ENCODE measurements at regions not wholly inside any gene's neighbourhood (a gene's known extent, or its start where the extent isn't known, plus 50 kb on each side); places are given as distances from the start of the nearest gene placed in this dataset.

DNA sequence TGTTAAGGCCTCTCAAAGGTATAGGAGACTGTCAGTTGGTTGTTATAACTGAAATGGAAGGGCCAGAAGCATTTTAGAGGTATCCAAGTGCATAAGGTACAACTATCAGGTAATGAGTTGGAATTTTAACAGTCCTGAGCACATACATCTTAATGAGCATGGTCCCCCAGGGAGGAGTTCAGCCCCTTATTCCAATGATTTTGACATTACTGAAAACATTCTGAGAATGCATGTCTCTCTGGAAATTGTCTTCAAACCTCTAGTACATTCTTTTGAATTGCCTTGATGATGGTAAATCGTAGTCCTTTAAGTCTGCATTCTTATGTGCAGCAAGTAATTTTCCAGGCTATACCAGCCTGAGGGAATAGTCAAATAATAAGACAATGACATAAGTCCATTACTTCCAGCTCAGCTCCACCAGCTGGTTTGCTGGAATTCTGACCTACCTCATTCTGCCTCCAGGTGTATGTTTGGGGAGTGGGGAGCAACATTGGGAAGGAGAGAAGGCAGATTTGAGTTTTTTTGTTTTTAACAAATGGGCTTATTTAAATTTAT lies 239.2 kb downstream of the MSRB3 start:
- H3K9me3 ChIP-seq (ENCODE audit: control insufficient read depth in 2 of 2, insufficient read depth in 1 of 2, low read length in 1 of 2): no peaks in the 10 kb centered on the region
- no peak overlapping the region for H3K27ac ChIP-seq (ENCODE audit: low read depth in 1 of 2, low read length in 1 of 2)
- no peak overlapping the region for H3K4me3 ChIP-seq (ENCODE audit: low read length in 2 of 2)
- no peaks in the 10 kb centered on the region for H3K36me3 ChIP-seq (ENCODE audit: control insufficient read depth in 2 of 2, insufficient read depth in 2 of 2, low read length in 1 of 2)
- WGBS: 94% methylated on average over 1 of the region's 1 CpG
- no peaks in the 10 kb centered on the region for H3K27me3 ChIP-seq (ENCODE audit: control insufficient read depth in 2 of 2, insufficient read depth in 1 of 2, low read length in 1 of 2)
- DNase-seq (ENCODE audit: low read depth in 6 of 9, low spot score in 9 of 9): no peak
- H3K4me1 ChIP-seq (ENCODE audit: control insufficient read depth in 2 of 2, insufficient read depth in 2 of 2, low read length in 2 of 2): no peaks in the 10 kb centered on the region

DNA sequence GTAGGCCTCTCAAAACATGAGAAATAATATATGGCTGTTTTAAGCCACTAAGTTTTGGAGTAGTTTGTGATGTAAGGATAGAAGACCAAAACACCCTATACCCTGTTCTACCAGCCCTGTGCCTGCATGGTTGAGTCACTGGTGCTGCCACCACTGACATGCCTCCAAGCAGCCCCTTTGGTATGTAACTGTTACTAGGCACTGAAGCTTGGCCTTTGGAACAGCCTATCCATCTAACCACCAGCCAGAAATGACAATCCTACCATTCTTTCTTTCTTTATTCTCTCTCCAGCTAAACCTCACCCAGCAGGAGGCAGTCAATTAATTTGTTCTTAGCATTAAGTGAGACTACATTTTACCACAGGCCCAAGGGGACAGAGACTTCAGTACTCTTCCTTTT lies 240.3 kb downstream of the MSRB3 start:
- no peaks in the 10 kb centered on the region for H3K27me3 ChIP-seq (ENCODE audit: control insufficient read depth in 2 of 2, insufficient read depth in 1 of 2, low read length in 1 of 2)
- no peaks in the 10 kb centered on the region for H3K36me3 ChIP-seq (ENCODE audit: control insufficient read depth in 2 of 2, insufficient read depth in 2 of 2, low read length in 1 of 2)
- H3K9me3 ChIP-seq (ENCODE audit: control insufficient read depth in 2 of 2, insufficient read depth in 1 of 2, low read length in 1 of 2): no peaks in the 10 kb centered on the region
- H3K4me1 ChIP-seq (ENCODE audit: control insufficient read depth in 2 of 2, insufficient read depth in 2 of 2, low read length in 2 of 2): no peaks in the 10 kb centered on the region
- no peak for DNase-seq (ENCODE audit: low read depth in 6 of 9, low spot score in 9 of 9)
- H3K27ac ChIP-seq (ENCODE audit: low read depth in 1 of 2, low read length in 1 of 2): no peak overlapping the region
- H3K4me3 ChIP-seq (ENCODE audit: low read length in 2 of 2): no peak overlapping the region

DNA sequence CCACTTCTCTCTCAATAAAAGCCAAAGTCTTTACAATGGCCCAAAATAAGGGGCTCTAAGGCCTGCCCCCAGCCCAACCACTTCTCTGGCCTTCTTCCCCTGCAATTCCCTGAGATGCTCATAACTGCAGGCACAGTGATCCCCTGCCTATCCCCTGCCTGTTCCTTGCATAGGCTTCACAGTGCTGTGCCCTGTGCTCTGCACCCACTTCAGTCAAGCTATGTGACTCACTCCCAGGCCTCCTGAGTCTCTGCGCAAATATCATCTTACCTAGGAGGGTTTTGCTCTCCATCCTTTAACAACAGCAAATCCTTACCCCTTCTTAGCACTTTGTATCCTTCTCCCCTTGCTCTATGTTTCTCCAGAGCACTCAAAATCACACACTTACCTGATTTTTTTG lies 242.2 kb downstream of the MSRB3 start:
- H3K4me3 ChIP-seq (ENCODE audit: low read length in 2 of 2): no peak overlapping the region
- no peaks in the 10 kb centered on the region for H3K36me3 ChIP-seq (ENCODE audit: control insufficient read depth in 2 of 2, insufficient read depth in 2 of 2, low read length in 1 of 2)
- H3K4me1 ChIP-seq (ENCODE audit: control insufficient read depth in 2 of 2, insufficient read depth in 2 of 2, low read length in 2 of 2): no peaks in the 10 kb centered on the region
- no peaks in the 10 kb centered on the region for H3K9me3 ChIP-seq (ENCODE audit: control insufficient read depth in 2 of 2, insufficient read depth in 1 of 2, low read length in 1 of 2)
- WGBS: 100% methylated on average over 1 of the region's 1 CpG
- no peak for DNase-seq (ENCODE audit: low read depth in 6 of 9, low spot score in 9 of 9)
- no peaks in the 10 kb centered on the region for H3K27me3 ChIP-seq (ENCODE audit: control insufficient read depth in 2 of 2, insufficient read depth in 1 of 2, low read length in 1 of 2)
- no peak overlapping the region for H3K27ac ChIP-seq (ENCODE audit: low read depth in 1 of 2, low read length in 1 of 2)

DNA sequence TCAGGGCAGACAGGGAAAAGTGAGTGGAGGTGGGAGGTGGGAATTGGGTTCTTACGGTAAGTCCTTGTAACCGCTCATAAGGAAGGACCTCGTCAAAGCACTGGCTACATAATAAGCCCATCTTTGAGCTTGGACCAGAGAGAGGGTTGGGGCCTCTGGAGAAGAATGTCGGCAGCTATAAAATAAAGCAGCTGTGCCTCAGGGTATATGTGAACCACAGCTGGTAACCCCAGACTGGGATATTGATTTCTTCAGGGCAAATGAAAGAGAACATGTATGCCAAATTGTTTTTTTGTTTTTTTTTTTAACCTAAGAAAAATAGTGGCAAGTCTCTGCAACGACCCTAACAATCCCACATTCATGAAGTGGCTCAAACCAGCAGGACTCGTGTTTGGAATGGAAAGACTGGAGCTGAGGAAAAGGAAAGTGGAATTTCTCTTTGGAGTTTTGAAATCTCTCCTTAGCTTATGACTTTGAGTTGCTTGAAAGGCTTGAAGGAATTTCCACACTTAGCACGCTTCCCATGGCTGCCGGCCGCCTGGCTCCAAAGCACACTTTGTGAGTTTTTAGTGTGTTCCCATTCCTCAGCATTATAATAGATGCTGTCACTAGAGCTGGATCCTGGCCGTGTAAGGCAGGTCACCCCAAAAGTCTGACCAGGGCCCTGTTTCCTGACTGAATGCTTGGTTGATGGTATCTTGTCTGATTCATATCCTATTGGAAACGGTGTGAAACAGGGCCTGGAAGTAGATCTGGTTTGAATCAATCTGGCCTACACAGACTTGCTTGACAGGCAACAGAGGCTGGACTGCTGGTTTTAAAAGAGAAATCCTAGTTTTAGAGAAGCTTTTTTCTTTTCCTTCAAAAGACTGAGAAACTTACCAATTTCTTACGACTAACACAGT lies 244.7 kb downstream of the MSRB3 start:
- Histone ChIP-seq H3K27ac (ENCODE audit: low read depth in 1 of 2, low read length in 1 of 2) (no peak overlapping the region), H3K4me1 (ENCODE audit: control insufficient read depth in 2 of 2, insufficient read depth in 2 of 2, low read length in 2 of 2) (no peaks in the 10 kb centered on the region), H3K4me3 (ENCODE audit: low read length in 2 of 2) (no peak overlapping the region), H3K36me3 (ENCODE audit: control insufficient read depth in 2 of 2, insufficient read depth in 2 of 2, low read length in 1 of 2) (no peaks in the 10 kb centered on the region), H3K27me3 (ENCODE audit: control insufficient read depth in 2 of 2, insufficient read depth in 1 of 2, low read length in 1 of 2) (no peaks in the 10 kb centered on the region), H3K9me3 (ENCODE audit: control insufficient read depth in 2 of 2, insufficient read depth in 1 of 2, low read length in 1 of 2) (no peaks in the 10 kb centered on the region)
- DNase-seq (ENCODE audit: low read depth in 6 of 9, low spot score in 9 of 9): no peak
- 95% methylated on average over 12 of the region's 12 CpGs for WGBS

DNA sequence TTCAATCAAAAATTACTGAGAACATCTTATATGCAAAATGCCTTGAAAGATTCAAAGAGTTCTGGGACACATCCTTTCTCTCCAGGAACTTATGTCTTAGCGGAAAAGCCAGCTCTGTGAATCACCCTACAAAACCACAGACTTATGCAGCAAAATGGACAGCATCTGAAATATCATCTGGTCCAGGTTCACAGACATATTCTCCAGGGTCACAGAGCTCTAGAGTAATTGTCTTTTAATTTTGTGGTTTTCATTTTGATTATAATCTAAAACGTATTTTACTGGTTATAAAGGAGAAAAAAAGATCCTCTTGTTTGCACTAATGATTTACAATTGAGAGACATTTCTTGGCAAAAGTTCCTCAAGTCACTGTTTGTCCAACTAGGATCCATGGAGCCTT lies 246.2 kb downstream of the MSRB3 start:
- 80% methylated on average over 2 of the region's 2 CpGs for WGBS

DNA sequence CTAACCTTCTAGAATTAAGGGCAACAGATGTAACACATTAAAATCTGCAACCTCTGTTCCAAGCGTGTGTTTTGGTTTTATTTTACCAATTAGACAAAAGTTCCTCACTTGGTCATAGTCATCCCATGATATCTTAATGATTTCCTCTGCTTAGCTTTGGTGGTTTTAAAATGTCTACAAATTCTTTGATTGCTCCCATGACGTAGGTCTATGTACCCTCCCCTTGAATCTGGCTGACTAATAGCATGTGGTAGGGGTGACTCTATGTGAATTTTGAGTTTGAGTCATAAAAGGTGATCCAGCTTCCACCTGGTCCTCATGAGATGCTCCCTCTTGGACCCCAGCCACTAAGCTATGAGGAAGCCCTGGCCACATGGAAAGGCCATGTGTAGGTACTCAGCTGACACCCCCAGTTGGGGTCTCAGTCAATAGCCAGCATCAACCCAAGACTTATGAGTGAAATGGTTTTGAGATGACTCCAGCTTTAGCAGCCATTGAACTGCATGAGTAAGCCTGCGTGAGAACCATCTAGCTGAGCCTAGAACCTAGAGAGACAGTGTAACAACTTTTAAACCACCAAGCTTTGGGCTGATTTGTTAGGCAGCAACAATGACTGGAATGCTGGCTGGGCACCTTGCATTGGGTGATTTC lies 247.1 kb downstream of the MSRB3 start:
- Histone ChIP-seq H3K9me3 (ENCODE audit: control insufficient read depth in 2 of 2, insufficient read depth in 1 of 2, low read length in 1 of 2) (no peaks in the 10 kb centered on the region), H3K27me3 (ENCODE audit: control insufficient read depth in 2 of 2, insufficient read depth in 1 of 2, low read length in 1 of 2) (no peaks in the 10 kb centered on the region), H3K36me3 (ENCODE audit: control insufficient read depth in 2 of 2, insufficient read depth in 2 of 2, low read length in 1 of 2) (no peaks in the 10 kb centered on the region), H3K4me3 (ENCODE audit: low read length in 2 of 2) (no peak overlapping the region), H3K27ac (ENCODE audit: low read depth in 1 of 2, low read length in 1 of 2) (no peak overlapping the region), H3K4me1 (ENCODE audit: control insufficient read depth in 2 of 2, insufficient read depth in 2 of 2, low read length in 2 of 2) (no peaks in the 10 kb centered on the region)
- DNase-seq (ENCODE audit: low read depth in 6 of 9, low spot score in 9 of 9): no peak
- WGBS: 95% methylated on average over 3 of the region's 3 CpGs

More for the DNA sequence above, 246.2 kb downstream of the MSRB3 start:
- no peak for DNase-seq (ENCODE audit: low read depth in 6 of 9, low spot score in 9 of 9)
- Histone ChIP-seq H3K4me1 (ENCODE audit: control insufficient read depth in 2 of 2, insufficient read depth in 2 of 2, low read length in 2 of 2) (no peaks in the 10 kb centered on the region), H3K27ac (ENCODE audit: low read depth in 1 of 2, low read length in 1 of 2) (no peak overlapping the region), H3K27me3 (ENCODE audit: control insufficient read depth in 2 of 2, insufficient read depth in 1 of 2, low read length in 1 of 2) (no peaks in the 10 kb centered on the region), H3K4me3 (ENCODE audit: low read length in 2 of 2) (no peak overlapping the region), H3K9me3 (ENCODE audit: control insufficient read depth in 2 of 2, insufficient read depth in 1 of 2, low read length in 1 of 2) (no peaks in the 10 kb centered on the region), H3K36me3 (ENCODE audit: control insufficient read depth in 2 of 2, insufficient read depth in 2 of 2, low read length in 1 of 2) (no peaks in the 10 kb centered on the region)

DNA sequence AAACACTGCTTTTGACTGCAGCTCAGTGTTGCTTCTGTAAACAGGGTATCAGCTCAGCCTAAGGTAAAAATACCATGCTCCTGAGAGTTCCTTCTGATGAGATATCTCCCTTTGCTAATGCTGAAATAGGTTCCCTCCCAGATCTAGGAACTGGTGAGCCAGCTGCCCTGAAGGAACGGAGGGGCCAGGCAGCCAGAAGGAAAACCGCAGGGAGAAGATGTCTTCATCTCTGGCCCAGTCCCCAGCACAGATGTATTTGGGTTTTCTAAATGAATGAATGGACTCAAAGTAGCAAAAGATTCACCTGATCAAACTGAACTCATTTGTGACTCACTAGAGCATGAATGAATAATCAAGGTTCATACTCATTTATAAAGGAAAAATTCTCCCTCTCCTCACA lies 247.8 kb downstream of the MSRB3 start:
- 97% methylated on average over 2 of the region's 2 CpGs for WGBS
- Histone ChIP-seq H3K27ac (ENCODE audit: low read depth in 1 of 2, low read length in 1 of 2) (no peak overlapping the region), H3K4me3 (ENCODE audit: low read length in 2 of 2) (no peak overlapping the region), H3K4me1 (ENCODE audit: control insufficient read depth in 2 of 2, insufficient read depth in 2 of 2, low read length in 2 of 2) (no peaks in the 10 kb centered on the region), H3K27me3 (ENCODE audit: control insufficient read depth in 2 of 2, insufficient read depth in 1 of 2, low read length in 1 of 2) (no peaks in the 10 kb centered on the region), H3K36me3 (ENCODE audit: control insufficient read depth in 2 of 2, insufficient read depth in 2 of 2, low read length in 1 of 2) (no peaks in the 10 kb centered on the region), H3K9me3 (ENCODE audit: control insufficient read depth in 2 of 2, insufficient read depth in 1 of 2, low read length in 1 of 2) (no peaks in the 10 kb centered on the region)
- no peak for DNase-seq (ENCODE audit: low read depth in 6 of 9, low spot score in 9 of 9)

DNA sequence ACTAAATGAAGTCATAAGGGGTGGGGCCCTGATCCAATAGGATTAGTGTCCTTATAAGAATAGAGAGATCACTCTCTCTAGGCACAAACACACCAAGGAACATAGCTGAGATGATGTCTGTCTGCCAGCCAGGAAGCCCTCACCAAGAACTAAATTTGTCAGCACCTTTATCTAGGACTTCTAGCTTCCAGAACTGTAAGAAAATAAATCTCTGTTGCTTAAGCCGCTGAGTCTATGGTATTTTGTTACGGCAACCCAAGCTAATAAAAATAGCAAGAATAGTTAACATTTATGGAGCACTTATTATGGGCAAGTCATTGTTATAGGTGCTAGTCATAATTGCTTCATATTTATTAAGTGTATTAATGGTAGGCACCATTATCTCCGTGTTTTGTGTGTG lies 249.6 kb downstream of the MSRB3 start:
- no peak for DNase-seq (ENCODE audit: low read depth in 6 of 9, low spot score in 9 of 9)
- Histone ChIP-seq H3K27ac (ENCODE audit: low read depth in 1 of 2, low read length in 1 of 2) (no peak overlapping the region), H3K36me3 (ENCODE audit: control insufficient read depth in 2 of 2, insufficient read depth in 2 of 2, low read length in 1 of 2) (no peaks in the 10 kb centered on the region), H3K4me3 (ENCODE audit: low read length in 2 of 2) (no peak overlapping the region), H3K9me3 (ENCODE audit: control insufficient read depth in 2 of 2, insufficient read depth in 1 of 2, low read length in 1 of 2) (no peaks in the 10 kb centered on the region), H3K27me3 (ENCODE audit: control insufficient read depth in 2 of 2, insufficient read depth in 1 of 2, low read length in 1 of 2) (no peaks in the 10 kb centered on the region), H3K4me1 (ENCODE audit: control insufficient read depth in 2 of 2, insufficient read depth in 2 of 2, low read length in 2 of 2) (no peaks in the 10 kb centered on the region)
- WGBS: 96% methylated on average over 3 of the region's 3 CpGs

DNA sequence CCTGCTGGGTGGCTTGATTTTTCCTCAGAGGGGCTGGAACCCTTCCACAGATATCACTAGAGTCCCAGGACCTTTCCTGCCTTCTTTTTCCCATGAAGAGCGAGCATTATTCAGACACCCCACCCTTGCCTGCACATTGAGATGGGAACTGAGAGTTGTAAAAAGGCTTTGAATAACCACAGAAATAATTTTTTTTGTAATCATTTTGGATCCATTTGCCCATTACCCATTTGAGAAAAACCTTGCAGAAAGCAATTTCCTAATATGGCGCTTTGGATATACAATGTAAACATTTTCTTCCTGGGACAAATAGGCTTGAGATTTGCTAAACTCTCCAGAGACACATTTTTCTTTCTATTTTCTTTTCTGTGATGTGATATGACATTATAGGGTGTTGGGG lies 250.6 kb downstream of the MSRB3 start:
- Histone ChIP-seq H3K36me3 (ENCODE audit: control insufficient read depth in 2 of 2, insufficient read depth in 2 of 2, low read length in 1 of 2) (no peaks in the 10 kb centered on the region), H3K4me1 (ENCODE audit: control insufficient read depth in 2 of 2, insufficient read depth in 2 of 2, low read length in 2 of 2) (no peaks in the 10 kb centered on the region), H3K9me3 (ENCODE audit: control insufficient read depth in 2 of 2, insufficient read depth in 1 of 2, low read length in 1 of 2) (no peaks in the 10 kb centered on the region), H3K27me3 (ENCODE audit: control insufficient read depth in 2 of 2, insufficient read depth in 1 of 2, low read length in 1 of 2) (no peaks in the 10 kb centered on the region), H3K27ac (ENCODE audit: low read depth in 1 of 2, low read length in 1 of 2) (no peak overlapping the region), H3K4me3 (ENCODE audit: low read length in 2 of 2) (no peak overlapping the region)
- DNase-seq (ENCODE audit: low read depth in 6 of 9, low spot score in 9 of 9): no peak
- 95% methylated on average over 2 of the region's 2 CpGs for WGBS

Measured in thymus (tissue), 11 donors.